ENCODE measurements at regions not wholly inside any gene's neighbourhood (a gene's known extent, or its start where the extent isn't known, plus 50 kb on each side); places are given as distances from the start of the nearest gene placed in this dataset.

GRCh38 chr11:95695181-95695580, 94.4 kb downstream of the FAM76B start:
- no peak for TF ChIP-seq ATF2 (CRISPR knock-in tag; IDR thresholded peaks at IDR 0.05; ENCODE audit: borderline replicate concordance, low read depth)
- no peak for TF ChIP-seq USF2 (CRISPR knock-in tag; IDR thresholded peaks at IDR 0.05)
- no peak for TF ChIP-seq E2F1 (CRISPR knock-in tag; IDR thresholded peaks at IDR 0.05)
- no peak for TF ChIP-seq GTF2I (CRISPR knock-in tag; conservative IDR thresholded peaks at IDR 0.05)
- TF ChIP-seq IRF2 (CRISPR knock-in tag; IDR thresholded peaks at IDR 0.05; ENCODE audit: borderline replicate concordance, low read depth), result no peak
- no peak for TF ChIP-seq NFATC4 (CRISPR knock-in tag; IDR thresholded peaks at IDR 0.05)
- no peak for TF ChIP-seq JUN (CRISPR knock-in tag; IDR thresholded peaks at IDR 0.05)
- TF ChIP-seq TCF7 (CRISPR knock-in tag; IDR thresholded peaks at IDR 0.05; ENCODE audit: low read depth), result no peak
- no peak overlapping the region for H3K27ac Mint-ChIP-seq
- POLR2A ChIA-PET, result no interaction called here
- peaks cover 10% of the 10 kb centered on the region for H3K4me1 Mint-ChIP-seq
- H3K36me3 Mint-ChIP-seq, result no peaks in the 10 kb centered on the region
- CTCF ChIA-PET, result interaction anchor here (4.1 kb wide), 1 partner anchor 10 kb away, joined by 17 read pairs; no protein-coding TSS in a partner anchor
- no peaks in the 10 kb centered on the region for H3K9me3 Mint-ChIP-seq
- ATAC-seq (no peak), DNase-seq (ENCODE audit: low spot score) (no peak)
- no peaks in the 10 kb centered on the region for H3K27me3 Mint-ChIP-seq (ENCODE audit: low read depth)
- no peak overlapping the region for H3K4me3 Mint-ChIP-seq

DNA sequence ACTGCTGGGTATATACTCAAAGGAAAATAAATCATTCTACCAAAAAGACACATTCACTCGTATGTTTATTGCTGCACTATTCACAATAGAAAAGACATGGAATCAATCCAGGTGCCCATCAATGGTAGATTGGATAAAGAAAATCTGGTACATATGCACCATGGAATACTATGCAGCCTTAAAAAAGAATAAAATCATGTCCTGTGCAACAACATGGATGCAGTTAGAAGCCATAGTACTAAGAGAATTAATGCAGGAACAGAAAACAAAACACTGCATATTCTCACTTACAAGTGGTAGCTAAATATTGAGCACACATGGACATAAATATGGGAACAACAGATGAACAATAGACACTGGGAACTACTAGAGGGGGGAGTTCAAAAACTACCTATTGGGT, 96.3 kb downstream of the FAM76B start:
- Mint-ChIP-seq H3K27me3 (ENCODE audit: low read depth) (no peaks in the 10 kb centered on the region), H3K36me3 (no peaks in the 10 kb centered on the region), H3K4me1 (peaks cover 10% of the 10 kb centered on the region), H3K9me3 (no peaks in the 10 kb centered on the region), H3K27ac (no peak overlapping the region), H3K4me3 (no peak overlapping the region)
- ChIA-PET CTCF (interaction anchor here (4.1 kb wide), 1 partner anchor 12 kb away, joined by 17 read pairs; no protein-coding TSS in a partner anchor), POLR2A (no interaction called here)
- DNase-seq (ENCODE audit: low spot score) (no peak), ATAC-seq (no peak)
- no peak for TF ChIP-seq CREM (CRISPR knock-in tag; IDR thresholded peaks at IDR 0.05)
- no peak for TF ChIP-seq NR3C1 (CRISPR knock-in tag; conservative IDR thresholded peaks at IDR 0.05; ENCODE audit: low read depth)
- no peak for TF ChIP-seq IRF1 (CRISPR knock-in tag; IDR thresholded peaks at IDR 0.05)
- TF ChIP-seq, protein P1, sequence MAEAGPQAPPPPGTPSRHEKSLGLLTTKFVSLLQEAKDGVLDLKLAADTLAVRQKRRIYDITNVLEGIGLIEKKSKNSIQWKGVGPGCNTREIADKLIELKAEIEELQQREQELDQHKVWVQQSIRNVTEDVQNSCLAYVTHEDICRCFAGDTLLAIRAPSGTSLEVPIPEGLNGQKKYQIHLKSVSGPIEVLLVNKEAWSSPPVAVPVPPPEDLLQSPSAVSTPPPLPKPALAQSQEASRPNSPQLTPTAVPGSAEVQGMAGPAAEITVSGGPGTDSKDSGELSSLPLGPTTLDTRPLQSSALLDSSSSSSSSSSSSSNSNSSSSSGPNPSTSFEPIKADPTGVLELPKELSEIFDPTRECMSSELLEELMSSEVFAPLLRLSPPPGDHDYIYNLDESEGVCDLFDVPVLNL (CRISPR knock-in tag; IDR thresholded peaks at IDR 0.05; ENCODE audit: borderline replicate concordance, low read depth), result no peak
- TF ChIP-seq ZBTB43 (CRISPR knock-in tag; IDR thresholded peaks at IDR 0.05), result no peak
- TF ChIP-seq ZNF416 (CRISPR knock-in tag; IDR thresholded peaks at IDR 0.05), result no peak
- no peak for TF ChIP-seq ZNF263 (CRISPR knock-in tag; IDR thresholded peaks at IDR 0.05; ENCODE audit: low read depth)
- no peak for TF ChIP-seq ZNF138 (CRISPR knock-in tag; conservative IDR thresholded peaks at IDR 0.05)
- TF ChIP-seq, protein P2, sequence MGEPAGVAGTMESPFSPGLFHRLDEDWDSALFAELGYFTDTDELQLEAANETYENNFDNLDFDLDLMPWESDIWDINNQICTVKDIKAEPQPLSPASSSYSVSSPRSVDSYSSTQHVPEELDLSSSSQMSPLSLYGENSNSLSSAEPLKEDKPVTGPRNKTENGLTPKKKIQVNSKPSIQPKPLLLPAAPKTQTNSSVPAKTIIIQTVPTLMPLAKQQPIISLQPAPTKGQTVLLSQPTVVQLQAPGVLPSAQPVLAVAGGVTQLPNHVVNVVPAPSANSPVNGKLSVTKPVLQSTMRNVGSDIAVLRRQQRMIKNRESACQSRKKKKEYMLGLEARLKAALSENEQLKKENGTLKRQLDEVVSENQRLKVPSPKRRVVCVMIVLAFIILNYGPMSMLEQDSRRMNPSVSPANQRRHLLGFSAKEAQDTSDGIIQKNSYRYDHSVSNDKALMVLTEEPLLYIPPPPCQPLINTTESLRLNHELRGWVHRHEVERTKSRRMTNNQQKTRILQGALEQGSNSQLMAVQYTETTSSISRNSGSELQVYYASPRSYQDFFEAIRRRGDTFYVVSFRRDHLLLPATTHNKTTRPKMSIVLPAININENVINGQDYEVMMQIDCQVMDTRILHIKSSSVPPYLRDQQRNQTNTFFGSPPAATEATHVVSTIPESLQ (CRISPR knock-in tag; IDR thresholded peaks at IDR 0.05), result no peak
- no peak for TF ChIP-seq ZNF671 (CRISPR knock-in tag; IDR thresholded peaks at IDR 0.05)
- no peak for TF ChIP-seq ZNF317 (CRISPR knock-in tag; IDR thresholded peaks at IDR 0.05; ENCODE audit: borderline replicate concordance, low read depth)
- TF ChIP-seq, protein P3, sequence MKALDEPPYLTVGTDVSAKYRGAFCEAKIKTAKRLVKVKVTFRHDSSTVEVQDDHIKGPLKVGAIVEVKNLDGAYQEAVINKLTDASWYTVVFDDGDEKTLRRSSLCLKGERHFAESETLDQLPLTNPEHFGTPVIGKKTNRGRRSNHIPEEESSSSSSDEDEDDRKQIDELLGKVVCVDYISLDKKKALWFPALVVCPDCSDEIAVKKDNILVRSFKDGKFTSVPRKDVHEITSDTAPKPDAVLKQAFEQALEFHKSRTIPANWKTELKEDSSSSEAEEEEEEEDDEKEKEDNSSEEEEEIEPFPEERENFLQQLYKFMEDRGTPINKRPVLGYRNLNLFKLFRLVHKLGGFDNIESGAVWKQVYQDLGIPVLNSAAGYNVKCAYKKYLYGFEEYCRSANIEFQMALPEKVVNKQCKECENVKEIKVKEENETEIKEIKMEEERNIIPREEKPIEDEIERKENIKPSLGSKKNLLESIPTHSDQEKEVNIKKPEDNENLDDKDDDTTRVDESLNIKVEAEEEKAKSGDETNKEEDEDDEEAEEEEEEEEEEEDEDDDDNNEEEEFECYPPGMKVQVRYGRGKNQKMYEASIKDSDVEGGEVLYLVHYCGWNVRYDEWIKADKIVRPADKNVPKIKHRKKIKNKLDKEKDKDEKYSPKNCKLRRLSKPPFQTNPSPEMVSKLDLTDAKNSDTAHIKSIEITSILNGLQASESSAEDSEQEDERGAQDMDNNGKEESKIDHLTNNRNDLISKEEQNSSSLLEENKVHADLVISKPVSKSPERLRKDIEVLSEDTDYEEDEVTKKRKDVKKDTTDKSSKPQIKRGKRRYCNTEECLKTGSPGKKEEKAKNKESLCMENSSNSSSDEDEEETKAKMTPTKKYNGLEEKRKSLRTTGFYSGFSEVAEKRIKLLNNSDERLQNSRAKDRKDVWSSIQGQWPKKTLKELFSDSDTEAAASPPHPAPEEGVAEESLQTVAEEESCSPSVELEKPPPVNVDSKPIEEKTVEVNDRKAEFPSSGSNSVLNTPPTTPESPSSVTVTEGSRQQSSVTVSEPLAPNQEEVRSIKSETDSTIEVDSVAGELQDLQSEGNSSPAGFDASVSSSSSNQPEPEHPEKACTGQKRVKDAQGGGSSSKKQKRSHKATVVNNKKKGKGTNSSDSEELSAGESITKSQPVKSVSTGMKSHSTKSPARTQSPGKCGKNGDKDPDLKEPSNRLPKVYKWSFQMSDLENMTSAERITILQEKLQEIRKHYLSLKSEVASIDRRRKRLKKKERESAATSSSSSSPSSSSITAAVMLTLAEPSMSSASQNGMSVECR (CRISPR knock-in tag; IDR thresholded peaks at IDR 0.05; ENCODE audit: borderline replicate concordance), result no peak
- no peak for TF ChIP-seq KAT7 (CRISPR knock-in tag; IDR thresholded peaks at IDR 0.05; ENCODE audit: borderline replicate concordance)
- no peak for TF ChIP-seq ZNF232 (CRISPR knock-in tag; IDR thresholded peaks at IDR 0.05)
- no peak for TF ChIP-seq SP1 (CRISPR knock-in tag; conservative IDR thresholded peaks at IDR 0.05)

Measured in WTC11 (cell line).